ENCODE measurements at regions not wholly inside any gene's neighbourhood (a gene's known extent, or its start where the extent isn't known, plus 50 kb on each side); places are given as distances from the start of the nearest gene placed in this dataset.

- in situ Hi-C loops (cut with HindIII; ENCODE audit: low pct_unique_long_range_greater_than_20kb, low sequenced_read_pairs): no loop called here
- no peak for DNase-seq (ENCODE audit: low read depth)
These were observed 127.1 kb upstream of the B3GALT2 start for GRCh38 chr1:193313354-193314140.

DNA sequence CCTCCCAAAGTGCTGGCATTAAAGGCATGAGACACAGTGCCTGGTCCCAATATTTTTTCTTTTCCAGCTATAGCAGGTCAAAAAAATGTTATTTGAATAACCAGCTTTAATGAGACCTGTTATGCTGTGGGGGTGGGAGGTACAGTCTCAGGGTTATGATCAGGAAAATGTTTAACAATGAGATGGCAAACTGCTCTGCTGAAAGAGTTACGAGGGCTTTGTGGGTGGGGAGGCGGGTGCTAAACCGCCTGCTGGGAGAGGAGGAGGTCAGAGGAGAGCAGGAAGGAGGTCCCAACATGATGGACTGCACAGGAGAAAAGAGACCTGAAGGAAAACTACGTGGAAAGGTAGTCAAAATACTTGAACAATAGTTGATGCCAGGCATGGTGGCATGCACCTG is 126.0 kb upstream of the B3GALT2 start:
- in situ Hi-C loops (cut with HindIII; ENCODE audit: low pct_unique_long_range_greater_than_20kb, low sequenced_read_pairs): no loop called here
- no peak for DNase-seq (ENCODE audit: low read depth)

DNA sequence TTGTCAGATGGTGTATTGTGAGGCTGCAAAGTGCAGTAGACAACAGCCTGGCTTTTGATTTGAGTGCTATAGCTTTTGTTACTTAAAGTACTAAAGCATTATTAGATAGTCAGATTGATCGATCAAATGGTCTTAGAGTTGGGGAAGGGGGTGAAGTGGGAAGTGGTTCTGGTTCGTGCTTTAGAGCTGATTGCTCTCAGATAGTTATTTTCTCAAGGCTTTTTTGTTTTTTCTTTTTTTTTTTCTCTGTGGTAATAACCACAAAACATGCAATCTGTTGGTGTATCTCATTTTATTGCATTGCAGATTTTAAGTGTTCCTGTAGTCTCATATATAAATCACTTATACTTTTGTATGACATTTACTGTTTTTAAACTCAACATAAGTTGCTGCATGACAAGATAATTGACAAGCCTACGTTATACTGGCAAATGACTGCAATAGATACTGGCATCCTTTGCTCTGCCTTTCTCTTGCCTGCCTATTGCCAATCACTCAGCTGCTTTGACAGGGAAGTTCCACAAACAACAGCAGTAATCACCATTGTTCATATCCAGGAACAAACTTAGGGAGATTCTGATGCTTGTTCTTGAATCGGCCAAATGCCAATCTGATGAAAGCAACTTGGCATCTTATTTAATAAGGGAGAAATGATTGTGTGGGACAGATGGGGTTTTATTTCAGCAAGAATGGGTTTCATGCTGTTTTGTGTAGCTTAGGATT is 125.0 kb upstream of the B3GALT2 start:
- DNase-seq (ENCODE audit: low read depth): no peak
- in situ Hi-C loops (cut with HindIII; ENCODE audit: low pct_unique_long_range_greater_than_20kb, low sequenced_read_pairs): no loop called here

- no peak for DNase-seq (ENCODE audit: low read depth)
- in situ Hi-C loops (cut with HindIII; ENCODE audit: low pct_unique_long_range_greater_than_20kb, low sequenced_read_pairs): no loop called here
These were observed 124.2 kb upstream of the B3GALT2 start for GRCh38 chr1:193310564-193310963.

GRCh38 chr1:193309936-193310475 is 123.6 kb upstream of the B3GALT2 start:
- no peak for DNase-seq (ENCODE audit: low read depth)
- in situ Hi-C loops (cut with HindIII; ENCODE audit: low pct_unique_long_range_greater_than_20kb, low sequenced_read_pairs): no loop called here

DNA sequence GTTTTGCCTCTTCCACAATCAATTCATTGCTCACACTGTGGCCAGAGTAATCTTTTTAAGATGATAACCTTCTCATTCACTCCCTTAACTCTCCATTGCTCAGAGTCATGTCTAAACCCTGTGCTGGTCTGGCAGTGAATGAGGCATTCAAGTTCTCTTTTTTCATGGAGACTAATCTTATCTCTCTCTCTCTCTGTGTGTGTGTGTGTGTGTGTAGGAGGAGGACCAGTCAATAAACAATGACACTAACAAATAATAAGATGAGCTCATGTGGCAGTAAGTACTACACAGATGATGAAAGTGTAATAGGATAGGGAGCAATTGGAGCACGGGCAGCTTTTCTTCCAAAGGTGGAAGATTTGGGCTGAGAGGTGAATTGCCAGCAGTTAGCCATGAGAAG is 122.0 kb upstream of the B3GALT2 start:
- no peak for DNase-seq (ENCODE audit: low read depth)
- in situ Hi-C loops (cut with HindIII; ENCODE audit: low pct_unique_long_range_greater_than_20kb, low sequenced_read_pairs): no loop called here

DNA sequence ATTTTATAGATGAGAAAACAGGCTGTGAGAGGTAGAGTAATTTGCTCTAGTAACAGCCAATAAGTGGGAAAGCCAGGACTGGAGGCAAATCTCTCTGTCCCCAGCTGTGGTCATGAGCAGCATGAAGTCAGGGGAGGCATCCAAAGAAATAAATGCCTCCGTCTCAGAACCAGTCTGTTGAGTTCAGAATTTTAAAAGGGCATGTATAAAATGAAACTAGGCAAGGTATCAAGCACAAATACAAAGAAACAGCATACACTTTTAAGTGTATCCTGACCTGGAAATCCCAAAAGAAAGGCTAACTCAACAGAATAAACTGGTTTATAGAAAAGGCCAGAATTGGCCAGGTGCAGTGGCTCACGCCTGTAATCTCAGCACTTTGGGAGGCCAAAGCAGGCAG is 120.0 kb upstream of the B3GALT2 start:
- in situ Hi-C loops (cut with HindIII; ENCODE audit: low pct_unique_long_range_greater_than_20kb, low sequenced_read_pairs): no loop called here
- DNase-seq (ENCODE audit: low read depth): no peak

Measured in Caki2 (cell line).